GM19193 (cell line): ENCODE measurements at regions not wholly inside any gene's neighbourhood (a gene's known extent, or its start where the extent isn't known, plus 50 kb on each side); places are given as distances from the start of the nearest gene placed in this dataset.

ENCODE experiments used
- POLR2A ChIP-seq: IDR thresholded peaks from 4 replicates; pipeline ENCODE4 v1.6.1; 2011; ENCODE audit not compliant: insufficient read depth, insufficient read length; ENCODE audit errors: extremely low read depth

GRCh38 chr13:73993661-73994060, 140.5 kb downstream of the KLF12 start:
- no peak for TF ChIP-seq POLR2A

DNA sequence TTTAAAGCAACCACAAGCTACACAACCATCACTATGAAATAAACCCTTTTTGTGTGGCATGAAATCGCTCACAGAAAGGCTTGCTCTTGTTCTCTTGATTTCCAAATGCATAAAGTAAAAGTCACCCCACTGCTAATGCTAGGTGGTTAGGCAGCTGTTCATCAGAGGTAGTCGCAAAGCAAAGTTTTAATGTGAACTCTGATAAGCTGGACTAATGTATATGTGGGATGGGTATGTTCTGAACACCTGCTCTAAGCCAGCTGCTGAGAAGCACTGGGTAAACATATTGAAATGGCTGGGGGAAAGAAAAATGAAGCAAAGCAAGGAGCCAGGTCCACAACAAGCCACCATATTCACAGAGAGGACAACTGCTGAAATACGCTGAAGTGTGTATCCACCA, 142.3 kb downstream of the KLF12 start:
- no peak for TF ChIP-seq POLR2A

DNA sequence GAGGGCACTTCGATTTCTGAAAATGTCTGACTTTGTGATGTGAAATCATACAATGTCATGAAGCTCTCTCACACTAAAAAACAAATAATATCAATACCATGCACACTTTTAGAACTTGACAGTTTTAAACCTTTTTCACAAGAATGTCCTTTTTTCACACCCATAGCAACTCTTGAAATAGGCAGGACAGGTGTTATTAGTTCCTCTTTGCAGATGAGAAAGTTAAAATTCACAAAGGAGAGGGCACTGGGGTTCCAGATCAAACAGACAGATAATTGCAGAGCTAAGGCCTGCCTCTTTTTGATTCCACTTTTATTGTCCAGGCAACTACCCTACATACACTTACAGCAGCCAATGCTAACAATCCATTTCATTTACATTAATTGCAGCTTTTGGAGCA, 142.8 kb downstream of the KLF12 start:
- no peak for TF ChIP-seq POLR2A

DNA sequence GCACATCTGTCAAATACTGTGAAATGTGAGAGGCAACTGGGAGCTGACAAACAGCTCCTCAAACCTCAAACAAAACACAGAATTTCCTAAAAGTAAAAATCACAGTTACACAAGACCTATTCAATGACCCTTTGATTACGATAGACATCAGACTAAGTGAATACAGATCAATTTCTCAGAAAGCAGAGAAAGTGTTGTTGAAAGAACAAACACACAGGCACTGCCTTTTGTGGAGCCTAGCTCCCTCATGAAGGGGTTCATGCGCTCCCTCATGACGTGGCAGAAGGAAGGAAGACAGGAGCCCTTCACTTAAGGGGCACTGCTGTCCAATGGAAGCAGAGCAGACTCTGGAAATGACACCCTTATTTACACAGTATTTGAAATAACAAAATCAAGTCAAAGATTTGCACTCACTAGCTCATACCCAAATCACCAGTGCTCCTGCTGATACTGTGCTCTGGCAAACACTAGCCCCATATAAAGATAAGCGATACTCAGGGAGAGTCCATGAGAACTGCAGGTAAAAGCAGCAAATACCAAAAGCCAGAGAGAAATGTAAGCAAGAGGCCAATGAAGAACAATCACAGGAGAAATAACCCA, 144.9 kb downstream of the KLF12 start:
- TF ChIP-seq POLR2A = no peak

DNA sequence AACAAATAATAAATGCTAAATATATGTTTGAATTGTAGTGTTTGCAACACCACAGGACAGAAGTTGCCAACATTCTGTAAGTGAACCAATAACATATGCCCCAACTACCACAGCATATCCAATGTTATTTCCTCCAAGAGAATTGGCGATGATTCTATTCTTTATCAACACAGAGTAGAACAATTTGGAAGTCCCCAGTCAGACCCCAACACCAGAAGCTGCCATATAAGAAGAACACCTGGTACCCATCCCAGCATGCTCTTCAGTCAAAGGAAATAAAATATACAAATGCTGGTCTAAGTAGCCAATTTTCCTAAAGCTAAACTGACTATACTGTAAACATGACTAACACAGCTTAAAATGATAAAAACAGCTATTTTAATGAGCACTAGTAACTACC, 145.7 kb downstream of the KLF12 start:
- TF ChIP-seq POLR2A = no peak

DNA sequence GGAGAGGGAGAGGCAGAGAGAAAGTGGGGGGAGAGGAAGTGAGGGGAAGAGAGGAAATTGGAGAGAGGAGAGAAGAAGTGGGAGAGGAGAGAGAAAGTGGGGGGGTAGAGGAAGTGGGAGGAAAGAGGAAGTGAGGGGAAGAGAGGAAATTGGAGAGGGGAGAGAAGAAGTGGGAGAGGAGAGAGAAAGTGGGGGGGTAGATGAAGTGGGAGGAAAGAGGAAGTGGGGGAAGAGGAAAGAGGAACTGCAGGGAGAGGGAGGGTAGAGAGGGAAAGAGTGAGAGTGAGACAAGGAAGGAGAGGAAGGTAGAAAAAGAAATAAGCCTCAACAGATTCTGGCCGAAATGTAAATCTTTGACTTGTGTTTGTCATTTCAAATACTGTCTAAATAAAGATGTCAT, 146.6 kb downstream of the KLF12 start:
- TF ChIP-seq POLR2A = no peak

DNA sequence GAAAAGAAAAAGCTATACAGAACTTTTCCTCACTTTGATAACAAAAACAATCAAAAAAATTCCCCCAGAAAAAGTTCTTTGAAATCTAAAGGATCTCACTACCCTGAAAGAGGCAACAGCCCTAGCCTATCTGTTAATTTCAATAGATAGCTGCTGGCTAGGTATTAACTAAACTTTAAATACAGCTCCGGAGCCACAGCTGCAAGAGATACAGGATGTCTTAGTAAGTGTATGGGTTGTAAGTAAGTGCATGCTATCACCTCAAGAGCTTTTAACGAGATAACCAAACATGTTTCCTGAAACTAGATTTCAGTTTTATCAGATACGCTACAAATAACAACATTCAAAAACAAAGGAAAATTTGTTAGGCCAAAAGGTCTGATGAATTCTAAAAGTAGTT, 148.4 kb downstream of the KLF12 start:
- TF ChIP-seq POLR2A = no peak

DNA sequence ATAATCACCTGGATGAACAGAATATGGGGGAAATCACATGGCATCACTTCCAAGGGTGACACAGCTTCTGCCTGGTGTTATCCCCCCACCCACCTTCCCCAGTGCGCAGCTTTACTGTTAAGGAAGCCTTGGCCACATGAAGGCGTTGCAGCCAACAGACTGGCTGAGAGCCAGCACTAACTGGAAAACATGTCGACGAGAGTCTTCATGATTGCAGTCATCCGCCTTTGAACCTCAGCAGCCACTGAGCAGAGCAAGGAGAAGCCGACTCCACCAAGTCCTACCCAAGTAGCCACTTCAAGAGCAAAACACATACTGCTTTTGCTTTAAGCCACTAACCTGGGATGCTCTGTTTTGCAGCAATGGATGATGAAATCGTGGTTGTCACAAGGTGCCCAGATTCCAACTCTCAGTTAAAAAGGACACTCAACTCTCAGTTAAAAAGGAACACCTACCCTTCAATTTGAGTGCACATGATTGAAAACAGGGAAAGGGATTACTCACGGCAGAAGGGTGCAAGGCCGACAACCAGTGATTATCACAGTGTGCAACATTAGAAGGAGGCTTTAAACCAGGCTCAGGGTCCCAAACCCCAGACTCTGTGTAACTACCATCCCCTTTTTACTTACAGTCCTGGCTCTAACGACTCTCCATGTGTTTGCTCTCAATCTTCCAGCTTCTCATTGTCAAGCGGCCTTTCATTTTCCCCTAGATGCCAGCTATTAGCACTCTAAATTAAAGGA, 149.1 kb downstream of the KLF12 start:
- TF ChIP-seq POLR2A = no peak

GRCh38 chr13:73984201-73984600, 150.0 kb downstream of the KLF12 start:
- TF ChIP-seq POLR2A = no peak

- no peak for TF ChIP-seq POLR2A
Measured at GRCh38 chr13:73983109-73983508, 151.1 kb downstream of the KLF12 start.

DNA sequence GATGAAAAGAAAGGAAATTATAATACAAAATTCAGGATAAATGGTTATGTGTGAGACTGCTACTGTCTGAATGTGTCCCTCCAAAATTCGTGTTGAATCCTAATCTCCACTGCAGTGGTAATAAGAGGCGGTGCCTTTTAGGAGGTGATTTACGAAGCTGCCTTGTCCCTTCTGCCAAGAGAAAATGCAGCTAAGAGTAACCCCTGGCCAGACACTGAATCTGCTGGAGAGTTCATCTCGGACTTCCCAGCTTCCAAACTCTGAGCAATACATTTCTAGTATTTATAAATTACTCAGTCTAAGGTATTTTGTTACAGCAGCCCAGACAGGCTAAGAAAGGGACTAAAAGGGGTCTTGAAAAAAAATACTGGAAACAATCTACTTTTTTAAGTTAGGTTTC, 152.6 kb downstream of the KLF12 start:
- TF ChIP-seq POLR2A = no peak

DNA sequence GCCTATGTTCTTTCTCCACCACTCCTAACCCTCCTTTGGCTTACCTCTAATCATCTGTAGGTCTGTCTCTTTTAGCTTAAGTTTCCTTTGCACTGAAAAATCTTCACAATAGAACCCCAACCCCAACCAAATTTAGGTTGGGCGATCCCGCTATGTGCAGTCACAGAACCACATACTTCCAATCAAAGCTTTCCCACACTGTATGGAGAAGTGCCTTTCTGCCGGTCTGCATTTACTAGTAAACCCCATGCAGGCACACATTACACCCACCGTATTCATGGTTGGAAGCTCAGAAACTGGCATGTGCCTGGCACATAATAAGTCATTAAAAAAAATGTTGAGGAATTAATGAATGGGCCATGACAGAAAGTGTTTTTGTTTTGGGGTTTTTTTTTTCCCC, 158.4 kb downstream of the KLF12 start:
- no peak for TF ChIP-seq POLR2A

GRCh38 chr13:73974051-73974450, 160.2 kb downstream of the KLF12 start:
- TF ChIP-seq POLR2A = no peak

- TF ChIP-seq POLR2A = no peak
Measured at GRCh38 chr13:73973156-73973555, 161.0 kb downstream of the KLF12 start.

DNA sequence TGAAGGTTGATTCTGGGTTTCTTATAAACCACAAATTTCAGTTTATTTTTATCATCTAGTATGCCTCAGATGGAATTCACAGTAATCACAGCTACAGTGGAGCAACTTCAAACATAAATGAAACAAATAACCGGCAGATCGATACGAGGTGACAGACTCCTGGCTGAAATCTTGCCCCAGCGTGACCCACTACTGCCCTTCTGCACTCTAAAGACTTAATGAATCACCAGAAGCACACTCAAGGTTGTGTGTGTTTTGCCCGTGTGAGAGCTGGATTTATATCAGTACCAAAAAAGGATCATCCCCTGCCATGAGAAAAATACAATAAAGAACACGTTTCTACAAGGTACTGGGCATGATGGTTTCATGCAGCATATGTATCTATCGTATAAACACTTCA, 161.7 kb downstream of the KLF12 start:
- no peak for TF ChIP-seq POLR2A

GRCh38 chr13:73971481-73971880, 162.7 kb downstream of the KLF12 start:
- TF ChIP-seq POLR2A = no peak
